Prostate gland (tissue), 2 donors: ENCODE measurements at regions not wholly inside any gene's neighbourhood (a gene's known extent, or its start where the extent isn't known, plus 50 kb on each side); places are given as distances from the start of the nearest gene placed in this dataset.
"Not testable (repeated sequence)": the region's sequence is repeated elsewhere in the genome, so short reads cannot be mapped to it uniquely, and the experiment has no call there.

Experiments
- DNase-seq: peaks from one replicate; pipeline ENCODE4 v3.0.0-alpha.2; 2019; ENCODE audit warnings: low spot score
- H3K27ac ChIP-seq, 2 donors: fragments of 200-600 bp; sonication (generic); 2 replicates each; pipeline ENCODE4 v1.5.1; 2017 to 2019
- H3K27me3 ChIP-seq: fragments of 200-600 bp; sonication (generic); replicated peaks from 2 replicates; pipeline ENCODE4 v1.5.1; 2019; ENCODE audit not compliant: insufficient read depth
- H3K36me3 ChIP-seq, 2 donors: fragments of 200-600 bp; sonication (generic); 1 replicate in 1 of 2; 2 replicates in 1 of 2; pipeline versions ENCODE4 v1.5.1 to v1.8.1; 2017 to 2019
- H3K4me1 ChIP-seq: fragments of 200-600 bp; sonication (generic); replicated peaks from 2 replicates; pipeline ENCODE4 v1.5.1; 2019
- H3K4me3 ChIP-seq, 2 donors: fragments of 200-600 bp; sonication (generic); 2 replicates each; pipeline ENCODE4 v1.5.1; 2017 to 2019
- H3K9me3 ChIP-seq: fragments of 200-600 bp; sonication (generic); 2 replicates; pipeline ENCODE4 v1.5.1; 2017
- POLR2A ChIP-seq: fragments of 450-650 bp; IDR thresholded peaks from one replicate; pipeline ENCODE4 v1.6.1; 2016; ENCODE audit warnings: antibody characterized with exemption, mild to moderate bottlenecking
- POLR2AphosphoS5 ChIP-seq: sonication (generic); formaldehyde crosslinking; IDR thresholded peaks from one replicate; pipeline ENCODE4 v1.6.1; 2017; ENCODE audit warnings: antibody characterized with exemption
- WGBS: methylation state at CpG from one replicate; pipeline ENCODE4 v1.1.5; 2018; 5-methylcytosine and 5-hydroxymethylcytosine counted together
- intact Hi-C: fragments of 100-400 bp; cut with DNase I; formaldehyde crosslinking; loops from one replicate; pipeline ENCODE4 v1.14.2; 2022
- TF ChIP-seq, protein P1 (sequence below), 4 experiments: fragments of 200-600 bp in 2 of 4; fragments of 450-650 bp in 2 of 4; sonication (generic) in 2 of 4; IDR thresholded peaks; 1 replicate in 3 of 4; 2 replicates in 1 of 4; pipeline ENCODE4 v1.5.1; 2016 to 2019; ENCODE audit warnings: antibody characterized with exemption in 4 of 4, mild to moderate bottlenecking in 2 of 4, moderate library complexity in 2 of 4

DNA sequence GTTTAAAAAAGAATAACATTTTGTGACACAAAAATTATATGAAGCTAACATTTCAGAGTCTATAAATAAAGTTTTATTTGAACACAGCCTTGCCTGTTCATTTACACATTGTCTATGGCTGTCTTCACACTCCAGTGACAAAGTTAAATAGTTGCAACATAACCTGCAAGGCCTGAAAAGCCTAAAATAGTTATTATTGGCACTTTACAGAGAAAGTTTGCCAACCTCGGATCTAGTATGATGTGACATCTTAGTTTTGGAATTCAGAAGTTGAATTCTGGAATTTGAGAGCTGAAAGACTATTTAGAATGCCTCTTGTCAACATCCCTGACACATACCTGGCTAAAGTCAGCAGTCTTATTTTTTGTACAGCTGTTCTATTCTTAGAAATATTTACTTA lies 68.3 kb downstream of the DYRK2 start:
- Histone ChIP-seq H3K36me3 (no peaks in the 10 kb centered on the region), H3K27me3 (no peaks in the 10 kb centered on the region), H3K4me3 (no peak overlapping the region), H3K27ac (no peak overlapping the region), H3K9me3 (no peaks in the 10 kb centered on the region), H3K4me1 (no peaks in the 10 kb centered on the region)
- no peak for TF ChIP-seq POLR2A
- TF ChIP-seq, protein P1, sequence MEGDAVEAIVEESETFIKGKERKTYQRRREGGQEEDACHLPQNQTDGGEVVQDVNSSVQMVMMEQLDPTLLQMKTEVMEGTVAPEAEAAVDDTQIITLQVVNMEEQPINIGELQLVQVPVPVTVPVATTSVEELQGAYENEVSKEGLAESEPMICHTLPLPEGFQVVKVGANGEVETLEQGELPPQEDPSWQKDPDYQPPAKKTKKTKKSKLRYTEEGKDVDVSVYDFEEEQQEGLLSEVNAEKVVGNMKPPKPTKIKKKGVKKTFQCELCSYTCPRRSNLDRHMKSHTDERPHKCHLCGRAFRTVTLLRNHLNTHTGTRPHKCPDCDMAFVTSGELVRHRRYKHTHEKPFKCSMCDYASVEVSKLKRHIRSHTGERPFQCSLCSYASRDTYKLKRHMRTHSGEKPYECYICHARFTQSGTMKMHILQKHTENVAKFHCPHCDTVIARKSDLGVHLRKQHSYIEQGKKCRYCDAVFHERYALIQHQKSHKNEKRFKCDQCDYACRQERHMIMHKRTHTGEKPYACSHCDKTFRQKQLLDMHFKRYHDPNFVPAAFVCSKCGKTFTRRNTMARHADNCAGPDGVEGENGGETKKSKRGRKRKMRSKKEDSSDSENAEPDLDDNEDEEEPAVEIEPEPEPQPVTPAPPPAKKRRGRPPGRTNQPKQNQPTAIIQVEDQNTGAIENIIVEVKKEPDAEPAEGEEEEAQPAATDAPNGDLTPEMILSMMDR (IDR thresholded peaks at IDR 0.05) = no peak
- TF ChIP-seq POLR2AphosphoS5 = no peak
- 28% methylated on average over 1 of the region's 1 CpG for WGBS
- intact Hi-C loops = loop anchor here (5.0 to 10.0 kb wide), 3 partner anchors 85 to 225 kb away; no protein-coding TSS in a partner anchor
- DNase-seq = no peak

DNA sequence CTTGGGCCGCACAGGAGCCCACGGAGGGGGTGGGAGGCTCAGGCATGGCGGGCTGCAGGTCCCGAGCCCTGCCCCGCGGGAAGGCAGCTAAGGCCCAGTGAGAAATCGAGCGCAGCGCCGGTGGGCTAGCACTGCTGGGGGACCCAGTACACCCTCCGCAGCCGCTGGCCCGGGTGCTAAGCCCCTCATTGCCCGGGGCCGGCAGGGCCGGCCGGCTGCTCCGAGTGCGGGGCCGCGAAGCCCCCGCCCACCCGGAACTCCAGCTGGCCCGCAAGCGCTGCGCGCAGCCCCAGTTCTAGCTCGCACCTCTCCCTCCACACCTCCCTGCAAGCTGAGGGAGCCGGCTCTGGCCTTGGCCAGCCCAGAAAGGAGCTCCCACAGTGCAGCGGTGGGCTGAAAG lies 70.8 kb downstream of the DYRK2 start:
- not testable (repeated sequence) for H3K4me1 ChIP-seq, H3K9me3 ChIP-seq, H3K27me3 ChIP-seq, H3K4me3 ChIP-seq, H3K36me3 ChIP-seq, DNase-seq, H3K27ac ChIP-seq
- intact Hi-C loops = loop anchor here (5.0 to 10.0 kb wide), 3 partner anchors 83 to 223 kb away; no protein-coding TSS in a partner anchor
- 83% methylated on average over 30 of the region's 30 CpGs for WGBS

DNA sequence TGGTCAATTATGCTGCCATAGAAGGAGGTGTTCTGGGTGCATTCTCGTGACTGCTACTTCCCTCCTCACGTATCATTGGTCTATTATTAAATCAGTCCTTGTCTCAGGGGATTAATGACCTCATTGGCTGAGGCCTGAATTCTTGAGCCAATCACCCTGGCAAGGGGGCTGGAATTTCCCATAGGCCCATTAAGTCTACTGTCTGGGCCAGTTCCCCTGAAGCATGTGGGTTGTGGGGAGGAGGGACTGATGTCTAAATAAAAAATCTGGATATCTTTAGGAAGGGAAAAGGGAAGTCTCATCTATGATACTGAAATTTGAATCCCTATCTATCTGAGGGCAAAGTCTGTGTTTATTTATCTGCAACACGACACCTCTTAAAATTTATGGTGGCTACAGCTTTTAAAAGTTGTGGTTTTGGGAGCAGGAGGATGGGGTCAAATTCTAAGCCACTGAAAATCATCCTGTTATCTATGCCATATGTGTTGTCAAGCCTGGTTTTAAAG lies 71.9 kb downstream of the DYRK2 start:
- H3K4me1 ChIP-seq = no peaks in the 10 kb centered on the region
- no peak for DNase-seq
- H3K9me3 ChIP-seq = no peaks in the 10 kb centered on the region
- no peak overlapping the region for H3K4me3 ChIP-seq
- TF ChIP-seq, protein P1 (IDR thresholded peaks at IDR 0.05) = no peak
- TF ChIP-seq POLR2AphosphoS5 = no peak
- no peak for TF ChIP-seq POLR2A
- H3K27ac ChIP-seq = no peak overlapping the region
- no peaks in the 10 kb centered on the region for H3K36me3 ChIP-seq
- intact Hi-C loops = no loop called here
- WGBS = 30% methylated on average over 3 of the region's 3 CpGs
- H3K27me3 ChIP-seq = no peaks in the 10 kb centered on the region

DNA sequence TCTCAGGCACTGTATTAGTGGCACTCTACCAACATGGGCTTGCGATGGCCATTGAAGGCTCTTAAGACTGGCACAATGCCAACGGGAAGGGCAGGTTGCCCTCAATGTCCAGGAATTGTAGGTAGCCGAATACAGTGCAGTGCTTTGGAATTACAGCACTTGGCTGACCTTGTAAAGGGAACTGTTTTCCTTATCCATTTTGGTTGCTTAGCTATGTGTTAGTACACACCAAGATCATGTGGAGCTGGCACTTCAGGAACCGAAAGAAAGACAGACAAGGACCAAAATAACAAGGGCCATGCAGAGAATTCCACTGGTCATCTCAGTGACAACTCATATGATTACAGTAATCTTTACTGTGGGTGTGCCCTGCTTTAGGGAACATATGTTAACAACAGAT lies 72.7 kb downstream of the DYRK2 start:
- Histone ChIP-seq H3K4me1 (no peaks in the 10 kb centered on the region), H3K9me3 (no peaks in the 10 kb centered on the region), H3K27me3 (no peaks in the 10 kb centered on the region), H3K4me3 (no peak overlapping the region), H3K36me3 (no peaks in the 10 kb centered on the region), H3K27ac (no peak overlapping the region)
- WGBS = 43% methylated on average over 4 of the region's 4 CpGs
- TF ChIP-seq POLR2A = no peak
- TF ChIP-seq, protein P1 (IDR thresholded peaks at IDR 0.05) = no peak
- no peak for TF ChIP-seq POLR2AphosphoS5
- no peak for DNase-seq
- intact Hi-C loops = no loop called here

DNA sequence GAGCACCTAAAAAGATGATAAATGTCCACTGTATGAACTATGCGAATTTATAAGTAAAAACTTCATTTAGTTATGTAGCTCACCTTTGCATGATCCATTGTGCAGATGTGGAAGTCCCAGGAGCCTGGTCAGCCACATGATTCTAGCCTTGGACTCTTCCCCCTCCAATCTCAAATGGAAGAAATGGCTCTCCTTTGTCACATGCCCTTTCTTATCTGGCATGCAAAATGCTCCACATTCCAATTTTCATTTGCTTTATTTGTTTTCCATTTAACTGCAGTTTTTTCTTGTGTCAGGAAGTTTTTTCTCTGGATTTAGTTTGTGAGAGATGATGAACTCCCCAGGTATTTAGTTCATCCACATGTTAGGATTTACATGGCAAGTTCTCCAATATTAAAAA lies 73.8 kb downstream of the DYRK2 start:
- no peaks in the 10 kb centered on the region for H3K27me3 ChIP-seq
- WGBS = 89% methylated on average over 1 of the region's 1 CpG
- intact Hi-C loops = no loop called here
- DNase-seq = no peak
- no peaks in the 10 kb centered on the region for H3K36me3 ChIP-seq
- no peak overlapping the region for H3K27ac ChIP-seq
- TF ChIP-seq POLR2AphosphoS5 = no peak
- no peak for TF ChIP-seq POLR2A
- TF ChIP-seq, protein P1 (IDR thresholded peaks at IDR 0.05) = no peak
- H3K9me3 ChIP-seq = no peaks in the 10 kb centered on the region
- H3K4me1 ChIP-seq = no peaks in the 10 kb centered on the region
- H3K4me3 ChIP-seq = no peak overlapping the region
